ENCODE measurements at regions not wholly inside any gene's neighbourhood (a gene's known extent, or its start where the extent isn't known, plus 50 kb on each side); places are given as distances from the start of the nearest gene placed in this dataset.

DNA sequence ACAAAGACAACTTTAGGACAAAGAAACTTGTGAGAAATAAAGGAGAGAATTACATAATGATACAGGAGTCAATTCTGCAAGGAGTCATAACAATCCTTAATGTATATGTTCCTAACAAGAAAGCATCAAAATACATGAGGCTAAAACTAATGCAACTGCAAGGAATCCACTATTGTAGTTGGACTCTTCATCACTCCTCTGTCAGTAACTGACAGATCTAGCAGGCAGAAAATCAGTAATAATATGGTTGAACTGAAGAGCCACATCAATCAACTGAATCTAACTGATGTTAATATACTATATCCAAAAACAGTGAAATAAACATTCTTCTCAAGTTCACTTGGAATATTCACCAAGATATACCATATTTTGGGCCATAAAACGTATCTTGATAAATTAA, 1806.4 kb upstream of the CELF4 start:
- H3K9me3 ChIP-seq (replicated peaks; ENCODE audit: control insufficient read depth, insufficient read depth, low read length), result no peaks in the 10 kb centered on the region
- no peaks in the 10 kb centered on the region for H3K4me1 ChIP-seq (ENCODE audit: control insufficient read depth, insufficient read depth, low read length)
- H3K27me3 ChIP-seq (replicated peaks in 1 of 2; ENCODE audit: control insufficient read depth in 2 of 2, insufficient read depth in 2 of 2, low read length in 1 of 2), result no peaks in the 10 kb centered on the region
- ChIA-PET SMC1A (ENCODE audit: uncharacterized antibody, unreplicated experiment) (no interaction called here), CTCF (no interaction called here), POLR2A (no interaction called here), RAD21 (ENCODE audit: unreplicated experiment) (no interaction called here)
- FAIRE-seq, result no peak
- no peak for ATAC-seq
- H4K20me1 ChIP-seq (ENCODE audit: control insufficient read depth, insufficient read depth), result no peaks in the 10 kb centered on the region
- no TSS peak for BruUV-seq (replicated peaks)
- no peak overlapping the region for H3K27ac ChIP-seq (ENCODE audit: control insufficient read depth, insufficient read depth)
- H3K4me2 ChIP-seq (ENCODE audit: control insufficient read depth, insufficient read depth), result no peak overlapping the region
- no peak overlapping the region for H3K9ac ChIP-seq (ENCODE audit: control insufficient read depth, insufficient read depth, low read length)
- no peaks in the 10 kb centered on the region for H3K36me3 ChIP-seq (ENCODE audit: control insufficient read depth in 2 of 2, insufficient read depth in 2 of 2, low read length in 1 of 2)
- 0% methylated on average over 1 of the region's 1 CpG for WGBS (ENCODE audit: insufficient coverage, insufficient replicate concordance, low lambda C conversion rate, missing lambda C conversion rate)
- no peak for TF ChIP-seq CREB1 (IDR thresholded peaks at IDR 0.05; ENCODE audit: low read depth)
- no peak for TF ChIP-seq ASH2L (IDR thresholded peaks at IDR 0.05; ENCODE audit: borderline replicate concordance, low read depth)
- no peak for TF ChIP-seq ZSCAN29 (IDR thresholded peaks at IDR 0.05)
- no peak for TF ChIP-seq NFXL1 (IDR thresholded peaks at IDR 0.05; ENCODE audit: borderline replicate concordance)
- TF ChIP-seq WRNIP1 (IDR thresholded peaks at IDR 0.05; ENCODE audit: borderline replicate concordance, low read depth, low read length), result no peak
- no peak for TF ChIP-seq NR2F1 (conservative IDR thresholded peaks at IDR 0.05)
- TF ChIP-seq MEF2A (IDR thresholded peaks at IDR 0.05; ENCODE audit: insufficient read depth, low read depth, low read length), result no peak
- no peak for TF ChIP-seq CHD1 (IDR thresholded peaks at IDR 0.05; ENCODE audit: low read depth, low read length)
- no peak for TF ChIP-seq FOS (IDR thresholded peaks at IDR 0.05; ENCODE audit: borderline replicate concordance, extremely low read depth, insufficient read length)
- no peak for TF ChIP-seq SREBF1 (IDR thresholded peaks at IDR 0.05; ENCODE audit: low read length)
- TF ChIP-seq TCF3 (IDR thresholded peaks at IDR 0.05; ENCODE audit: borderline replicate concordance, insufficient read depth, low read depth, low read length), result no peak
- TF ChIP-seq, protein P1, sequence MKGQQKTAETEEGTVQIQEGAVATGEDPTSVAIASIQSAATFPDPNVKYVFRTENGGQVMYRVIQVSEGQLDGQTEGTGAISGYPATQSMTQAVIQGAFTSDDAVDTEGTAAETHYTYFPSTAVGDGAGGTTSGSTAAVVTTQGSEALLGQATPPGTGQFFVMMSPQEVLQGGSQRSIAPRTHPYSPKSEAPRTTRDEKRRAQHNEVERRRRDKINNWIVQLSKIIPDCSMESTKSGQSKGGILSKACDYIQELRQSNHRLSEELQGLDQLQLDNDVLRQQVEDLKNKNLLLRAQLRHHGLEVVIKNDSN (IDR thresholded peaks at IDR 0.05; ENCODE audit: borderline replicate concordance, extremely low read length, insufficient read depth, low read depth, low read length), result no peak
- TF ChIP-seq JUNB (IDR thresholded peaks at IDR 0.05), result no peak
- no peak for TF ChIP-seq SMARCA5 (IDR thresholded peaks at IDR 0.05)
- no peak for TF ChIP-seq KAT2A (conservative IDR thresholded peaks at IDR 0.05; ENCODE audit: control insufficient read depth, low read depth, low read length)
- TF ChIP-seq ATF7 (IDR thresholded peaks at IDR 0.05; ENCODE audit: low read depth), result no peak
- TF ChIP-seq PML (IDR thresholded peaks at IDR 0.05; ENCODE audit: low read length), result no peak
- TF ChIP-seq SPI1 (IDR thresholded peaks at IDR 0.05; ENCODE audit: borderline replicate concordance, insufficient read depth, low read depth, low read length), result no peak
- no peak for TF ChIP-seq CBFB (IDR thresholded peaks at IDR 0.05; ENCODE audit: low read depth)
- no peaks in the 10 kb centered on the region for H3K79me2 ChIP-seq (ENCODE audit: control insufficient read depth, insufficient read depth, low read length)
- no peak overlapping the region for H2AFZ ChIP-seq (ENCODE audit: control insufficient read depth, low read depth, low read length)
- intact Hi-C loops (cut with micrococcal nuclease; ENCODE audit: unreplicated experiment), result loop anchor here (10.0 kb wide), 1 partner anchor 63 kb away; no protein-coding TSS in a partner anchor
- H3K4me3 ChIP-seq, result no peak overlapping the region
- in situ Hi-C loops (cut with MboI), result no loop called here
- DNase-seq (ENCODE audit: low read depth, low spot score), result no peak

Data from GM12878 (cell line).